T-helper 2 cell treated with Interferon-gamma antibody and Interleukin-4, amounts not matched to agents 100 ng/mL and 5 ng/mL, for 36 hours (primary cell): ENCODE measurements at regions not wholly inside any gene's neighbourhood (a gene's known extent, or its start where the extent isn't known, plus 50 kb on each side); places are given as distances from the start of the nearest gene placed in this dataset.

Experiments used
- intact Hi-C: fragments of 100-400 bp; cut with micrococcal nuclease; formaldehyde crosslinking; loops from one replicate; pipeline ENCODE4 v1.15.1; 2023

- intact Hi-C loops: no loop called here
Measured at GRCh38 chr2:204012072-204012653, 75.6 kb downstream of the ICOS start.

GRCh38 chr2:204015118-204015843 lies 78.7 kb downstream of the ICOS start:
- intact Hi-C loops: no loop called here

- intact Hi-C loops: no loop called here
Measured at GRCh38 chr2:204018717-204019116, 82.2 kb downstream of the ICOS start.

GRCh38 chr2:204019572-204020501 lies 83.3 kb downstream of the ICOS start:
- intact Hi-C loops: no loop called here

- intact Hi-C loops: no loop called here
Measured at GRCh38 chr2:204021290-204022081, 84.9 kb downstream of the ICOS start.

- intact Hi-C loops: no loop called here
Measured at GRCh38 chr2:204022550-204022949, 86.0 kb downstream of the ICOS start.

GRCh38 chr2:204023088-204023487 lies 86.5 kb downstream of the ICOS start:
- intact Hi-C loops: no loop called here

- intact Hi-C loops: no loop called here
Measured at GRCh38 chr2:204024503-204024902, 87.9 kb downstream of the ICOS start.

- intact Hi-C loops: no loop called here
Measured at GRCh38 chr2:204024906-204025475, 88.4 kb downstream of the ICOS start.

GRCh38 chr2:204026294-204026693 lies 89.7 kb downstream of the ICOS start:
- intact Hi-C loops: loop anchor here (2.0 kb wide), 2 partner anchors 25 to 91 kb away; no protein-coding TSS in a partner anchor

- intact Hi-C loops: loop anchor here (2.0 kb wide), 2 partner anchors 26 to 92 kb away; no protein-coding TSS in a partner anchor
Measured at GRCh38 chr2:204027091-204027490, 90.5 kb downstream of the ICOS start.

- intact Hi-C loops: no loop called here
Measured at GRCh38 chr2:204030322-204030721, 93.8 kb downstream of the ICOS start.

GRCh38 chr2:204031056-204031455 lies 94.5 kb downstream of the ICOS start:
- intact Hi-C loops: no loop called here

- intact Hi-C loops: no loop called here
Measured at GRCh38 chr2:204032301-204032700, 95.7 kb downstream of the ICOS start.

- intact Hi-C loops: no loop called here
Measured at GRCh38 chr2:204033611-204034495, 97.3 kb downstream of the ICOS start.

GRCh38 chr2:204036706-204037105 lies 100.1 kb downstream of the ICOS start:
- intact Hi-C loops: no loop called here

GRCh38 chr2:204037286-204037685 lies 100.7 kb downstream of the ICOS start:
- intact Hi-C loops: no loop called here

- intact Hi-C loops: no loop called here
Measured at GRCh38 chr2:204039298-204039838, 102.8 kb downstream of the ICOS start.

- intact Hi-C loops: no loop called here
Measured at GRCh38 chr2:204040016-204040415, 103.5 kb downstream of the ICOS start.
